Ishikawa (cell line): ENCODE measurements at regions not wholly inside any gene's neighbourhood (a gene's known extent, or its start where the extent isn't known, plus 50 kb on each side); places are given as distances from the start of the nearest gene placed in this dataset.

ENCODE experiments used
- CEBPB ChIP-seq: IDR thresholded peaks from 2 replicates; pipeline ENCODE4 v1.6.1; 2012
- CREB1 ChIP-seq: IDR thresholded peaks from 2 replicates; pipeline ENCODE4 v1.6.1; 2012; ENCODE audit warnings: low read depth
- EGR1 ChIP-seq: IDR thresholded peaks from 2 replicates; pipeline ENCODE4 v1.6.1; 2012
- EP300 ChIP-seq: IDR thresholded peaks from 2 replicates; pipeline ENCODE4 v1.6.1; 2012; ENCODE audit warnings: borderline replicate concordance
- FOXM1 ChIP-seq: IDR thresholded peaks from 2 replicates; pipeline ENCODE4 v1.6.1; 2012; ENCODE audit warnings: low read depth, borderline replicate concordance
- NFIC ChIP-seq: IDR thresholded peaks from 2 replicates; pipeline ENCODE4 v1.6.1; 2012
- RAD21 ChIP-seq: IDR thresholded peaks from 2 replicates; pipeline ENCODE4 v1.6.1; 2012; ENCODE audit warnings: low read depth
- TAF1 ChIP-seq: IDR thresholded peaks from 2 replicates; pipeline ENCODE4 v1.6.1; 2012; ENCODE audit warnings: low read depth, mild to moderate bottlenecking
- TCF12 ChIP-seq: IDR thresholded peaks from 2 replicates; pipeline ENCODE4 v1.6.1; 2012; ENCODE audit warnings: low read depth
- TEAD4 ChIP-seq: IDR thresholded peaks from 2 replicates; pipeline ENCODE4 v1.6.1; 2012
- YY1 ChIP-seq: IDR thresholded peaks from 2 replicates; pipeline ENCODE4 v1.6.1; 2012; ENCODE audit warnings: low read depth
- ZBTB7A ChIP-seq: IDR thresholded peaks from 2 replicates; pipeline ENCODE4 v1.6.1; 2012; ENCODE audit warnings: low read depth
- TF ChIP-seq, protein P1 (sequence below): IDR thresholded peaks from 2 replicates; pipeline ENCODE4 v1.6.1; 2012
- TF ChIP-seq, protein P2 (sequence below): IDR thresholded peaks from 2 replicates; pipeline ENCODE4 v1.6.1; 2012
- TF ChIP-seq, protein P3 (sequence below): IDR thresholded peaks from 2 replicates; pipeline ENCODE4 v1.6.1; 2012; ENCODE audit warnings: low read depth, mild to moderate bottlenecking

DNA sequence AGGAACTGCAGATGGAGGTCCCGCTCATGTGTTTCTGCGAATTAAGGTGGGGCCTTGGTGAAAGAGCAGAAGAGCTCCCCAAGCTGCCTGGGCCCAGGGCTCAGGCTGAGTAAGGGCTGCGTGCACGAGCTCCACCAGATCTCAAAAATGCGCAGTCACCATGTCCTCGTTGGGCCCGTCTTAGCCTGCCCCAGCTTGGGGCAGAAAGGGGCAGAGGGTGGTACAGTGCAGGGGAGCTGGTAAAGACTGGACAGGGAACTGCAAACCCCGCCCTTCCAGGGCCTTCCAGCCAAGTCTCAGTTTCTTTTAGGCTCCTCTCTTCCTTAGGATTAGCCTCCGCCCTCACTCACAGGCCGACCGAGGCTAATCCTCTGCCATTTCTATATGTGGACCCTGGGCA lies 101.6 kb downstream of the FOXF2 start:
- no peak for TF ChIP-seq YY1
- TF ChIP-seq CREB1: no peak

DNA sequence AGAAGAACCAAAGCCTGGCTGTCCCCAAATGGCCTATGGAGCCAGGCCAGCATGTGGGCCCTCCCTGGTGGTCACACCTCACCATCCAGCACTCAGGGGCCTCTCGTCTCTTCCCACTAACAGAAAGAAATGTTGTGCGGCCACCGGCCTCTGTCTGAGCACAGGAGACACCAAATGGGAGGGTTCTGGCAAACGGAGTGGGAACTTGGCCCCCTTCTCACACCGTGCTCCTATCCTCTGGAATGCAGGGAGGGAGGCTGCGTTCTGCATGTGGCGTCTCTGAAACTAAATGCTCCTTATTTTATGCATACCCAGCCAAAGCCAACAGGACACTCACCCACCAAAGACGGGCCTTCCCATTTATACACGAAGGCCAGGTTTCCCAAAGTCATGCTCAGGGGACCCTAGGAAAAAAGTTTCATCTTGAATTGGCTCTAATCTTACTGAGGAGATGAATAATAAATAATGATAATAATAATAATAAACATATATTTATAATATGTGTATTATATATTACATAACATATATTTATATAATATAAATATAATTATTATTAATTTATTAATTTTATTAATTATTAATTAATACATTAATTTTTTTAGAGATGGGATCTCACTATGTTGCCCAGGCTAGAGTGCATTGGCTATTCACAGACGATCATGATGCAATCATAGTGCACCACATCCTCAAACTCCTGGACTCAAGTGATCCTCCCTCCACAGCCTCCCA lies 102.4 kb downstream of the FOXF2 start:
- TF ChIP-seq YY1 (no peak), CEBPB (no peak), ZBTB7A (no peak), RAD21 (no peak), TCF12 (no peak), FOXM1 (no peak)

DNA sequence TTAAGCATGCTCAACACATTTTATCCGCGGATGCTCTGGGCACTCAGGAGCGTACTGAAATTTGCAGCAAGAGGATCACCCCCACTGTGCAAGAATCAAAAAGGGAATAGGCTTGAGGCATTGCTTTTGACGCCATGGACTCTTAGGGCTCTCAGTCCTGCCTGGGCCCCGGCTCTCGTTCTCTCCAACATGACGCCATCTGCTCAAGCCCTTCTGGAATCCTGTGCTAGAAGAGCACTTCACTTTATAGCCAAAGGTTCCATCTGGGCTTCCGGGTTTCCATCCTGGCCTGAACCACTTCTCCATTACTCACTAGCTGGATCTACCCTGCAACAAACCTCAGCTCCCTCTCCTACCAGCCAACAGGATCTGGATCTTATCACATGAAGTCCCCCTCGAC lies 105.3 kb downstream of the FOXF2 start:
- no peak for TF ChIP-seq EGR1
- no peak for TF ChIP-seq CEBPB
- TF ChIP-seq NFIC: no peak
- TF ChIP-seq TAF1: no peak
- no peak for TF ChIP-seq ZBTB7A
- TF ChIP-seq TEAD4: no peak
- TF ChIP-seq, protein P1, sequence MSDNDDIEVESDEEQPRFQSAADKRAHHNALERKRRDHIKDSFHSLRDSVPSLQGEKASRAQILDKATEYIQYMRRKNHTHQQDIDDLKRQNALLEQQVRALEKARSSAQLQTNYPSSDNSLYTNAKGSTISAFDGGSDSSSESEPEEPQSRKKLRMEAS: no peak

DNA sequence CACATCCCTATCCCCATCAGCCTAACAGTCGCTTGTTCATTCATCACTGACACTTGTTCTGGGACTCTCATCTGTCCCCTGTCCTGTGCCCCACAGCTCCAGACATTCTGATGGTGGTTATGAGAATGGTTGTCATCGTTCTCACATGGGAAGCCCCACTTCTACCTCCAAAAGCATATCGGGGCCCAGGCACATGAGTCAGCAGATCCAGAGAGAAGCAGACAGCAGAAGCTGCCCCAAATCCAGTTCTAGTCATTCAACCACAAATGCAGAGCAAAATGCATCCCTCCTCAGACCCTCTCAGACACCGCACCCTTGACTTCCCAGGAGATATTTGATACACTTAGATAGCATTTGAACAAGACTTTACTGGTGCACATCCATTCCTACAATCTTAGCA lies 106.0 kb downstream of the FOXF2 start:
- TF ChIP-seq TEAD4 (no peak), TAF1 (no peak), EP300 (no peak), EGR1 (no peak), YY1 (no peak), NFIC (no peak), FOXM1 (no peak), ZBTB7A (no peak), RAD21 (no peak), TCF12 (no peak), CEBPB (no peak), CREB1 (no peak)
- TF ChIP-seq, protein P2, sequence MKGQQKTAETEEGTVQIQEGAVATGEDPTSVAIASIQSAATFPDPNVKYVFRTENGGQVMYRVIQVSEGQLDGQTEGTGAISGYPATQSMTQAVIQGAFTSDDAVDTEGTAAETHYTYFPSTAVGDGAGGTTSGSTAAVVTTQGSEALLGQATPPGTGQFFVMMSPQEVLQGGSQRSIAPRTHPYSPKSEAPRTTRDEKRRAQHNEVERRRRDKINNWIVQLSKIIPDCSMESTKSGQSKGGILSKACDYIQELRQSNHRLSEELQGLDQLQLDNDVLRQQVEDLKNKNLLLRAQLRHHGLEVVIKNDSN: no peak
- TF ChIP-seq, protein P3, sequence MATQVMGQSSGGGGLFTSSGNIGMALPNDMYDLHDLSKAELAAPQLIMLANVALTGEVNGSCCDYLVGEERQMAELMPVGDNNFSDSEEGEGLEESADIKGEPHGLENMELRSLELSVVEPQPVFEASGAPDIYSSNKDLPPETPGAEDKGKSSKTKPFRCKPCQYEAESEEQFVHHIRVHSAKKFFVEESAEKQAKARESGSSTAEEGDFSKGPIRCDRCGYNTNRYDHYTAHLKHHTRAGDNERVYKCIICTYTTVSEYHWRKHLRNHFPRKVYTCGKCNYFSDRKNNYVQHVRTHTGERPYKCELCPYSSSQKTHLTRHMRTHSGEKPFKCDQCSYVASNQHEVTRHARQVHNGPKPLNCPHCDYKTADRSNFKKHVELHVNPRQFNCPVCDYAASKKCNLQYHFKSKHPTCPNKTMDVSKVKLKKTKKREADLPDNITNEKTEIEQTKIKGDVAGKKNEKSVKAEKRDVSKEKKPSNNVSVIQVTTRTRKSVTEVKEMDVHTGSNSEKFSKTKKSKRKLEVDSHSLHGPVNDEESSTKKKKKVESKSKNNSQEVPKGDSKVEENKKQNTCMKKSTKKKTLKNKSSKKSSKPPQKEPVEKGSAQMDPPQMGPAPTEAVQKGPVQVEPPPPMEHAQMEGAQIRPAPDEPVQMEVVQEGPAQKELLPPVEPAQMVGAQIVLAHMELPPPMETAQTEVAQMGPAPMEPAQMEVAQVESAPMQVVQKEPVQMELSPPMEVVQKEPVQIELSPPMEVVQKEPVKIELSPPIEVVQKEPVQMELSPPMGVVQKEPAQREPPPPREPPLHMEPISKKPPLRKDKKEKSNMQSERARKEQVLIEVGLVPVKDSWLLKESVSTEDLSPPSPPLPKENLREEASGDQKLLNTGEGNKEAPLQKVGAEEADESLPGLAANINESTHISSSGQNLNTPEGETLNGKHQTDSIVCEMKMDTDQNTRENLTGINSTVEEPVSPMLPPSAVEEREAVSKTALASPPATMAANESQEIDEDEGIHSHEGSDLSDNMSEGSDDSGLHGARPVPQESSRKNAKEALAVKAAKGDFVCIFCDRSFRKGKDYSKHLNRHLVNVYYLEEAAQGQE: no peak
- TF ChIP-seq, protein P1: no peak

DNA sequence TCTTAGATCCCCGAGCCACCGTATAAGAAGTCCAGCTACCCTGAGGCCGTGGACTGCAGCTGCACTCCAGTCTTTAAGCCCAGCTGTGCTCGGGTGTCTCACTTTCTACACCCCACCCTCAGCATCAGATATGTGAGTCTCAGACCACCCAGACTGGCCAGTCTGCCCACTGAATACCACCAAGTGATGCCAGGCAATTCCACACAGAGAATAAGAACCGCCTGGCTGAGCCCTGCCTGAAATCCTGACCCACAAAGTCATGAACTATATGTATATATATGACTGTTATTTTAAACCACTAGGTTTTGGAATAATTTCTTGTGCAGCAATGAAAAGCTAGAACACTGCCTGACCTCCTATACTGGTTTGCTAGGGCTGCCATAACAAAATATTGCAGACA lies 106.7 kb downstream of the FOXF2 start:
- TF ChIP-seq EP300 (no peak), FOXM1 (no peak), TEAD4 (no peak), YY1 (no peak), CEBPB (no peak), NFIC (no peak), TCF12 (no peak), EGR1 (no peak)
- TF ChIP-seq, protein P1: no peak
- TF ChIP-seq, protein P3: no peak

DNA sequence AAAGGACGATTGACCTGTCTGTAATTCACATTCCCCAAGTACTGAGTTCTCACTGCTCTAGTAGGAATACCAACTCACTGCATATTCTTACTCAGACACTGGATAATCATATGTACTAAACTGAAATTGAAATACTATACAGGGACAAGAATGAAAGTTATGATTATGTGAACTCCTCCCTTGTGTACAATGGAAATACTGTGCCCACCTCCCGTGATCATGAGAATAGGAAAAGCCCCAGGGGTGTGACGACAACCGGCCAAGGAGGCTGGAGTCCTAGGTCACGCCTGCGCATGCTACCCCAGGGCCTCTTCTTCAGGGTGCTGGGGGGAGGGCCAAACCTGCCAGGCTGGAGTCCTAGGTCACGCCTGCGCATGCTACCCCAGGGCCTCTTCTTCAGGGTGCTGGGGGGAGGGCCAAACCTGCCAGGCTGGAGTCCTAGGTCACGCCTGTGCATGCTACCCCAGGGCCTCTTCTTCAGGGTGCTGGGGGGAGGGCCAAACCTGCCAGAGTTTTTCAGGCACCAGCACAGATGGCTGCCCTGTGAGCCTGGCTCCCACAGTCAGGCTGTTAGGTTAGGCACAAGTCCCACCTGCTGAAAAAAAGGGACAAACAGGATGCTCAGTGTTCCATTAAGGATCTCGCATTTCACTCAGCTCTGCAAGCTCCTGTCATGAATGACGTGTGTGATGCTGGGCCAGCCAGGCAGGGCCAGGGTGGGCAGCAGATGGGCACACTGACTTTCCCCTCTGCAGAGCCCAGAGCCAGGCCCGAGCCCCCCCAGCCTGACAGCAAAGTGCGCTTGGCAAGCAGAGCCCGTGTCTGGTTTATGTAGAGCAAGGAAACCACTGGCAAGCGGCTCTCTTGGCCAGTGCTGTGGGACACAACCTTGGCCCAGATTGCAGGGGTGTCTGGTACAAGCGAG lies 107.7 kb downstream of the FOXF2 start:
- TF ChIP-seq TCF12: no peak

DNA sequence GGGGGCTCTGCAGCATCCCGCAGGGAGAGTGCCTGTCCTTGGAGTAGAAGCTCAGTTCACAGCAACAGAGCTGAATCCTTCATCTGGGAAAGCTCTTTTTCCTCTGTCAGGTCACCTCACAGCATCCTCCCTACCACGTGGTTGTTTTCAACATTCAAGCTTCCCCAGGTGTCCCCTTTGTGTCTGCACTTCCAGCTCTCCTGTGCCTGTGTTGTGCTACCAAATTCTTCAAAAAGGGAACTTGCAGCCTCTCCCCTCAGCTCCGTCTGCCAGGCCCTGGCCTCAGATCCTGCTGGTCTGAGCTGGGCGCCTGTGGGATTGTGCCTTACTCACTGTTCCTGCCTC lies 108.4 kb downstream of the FOXF2 start:
- no peak for TF ChIP-seq NFIC
- TF ChIP-seq, protein P2: no peak
- no peak for TF ChIP-seq EGR1
